ENCODE measurements at regions not wholly inside any gene's neighbourhood (a gene's known extent, or its start where the extent isn't known, plus 50 kb on each side); places are given as distances from the start of the nearest gene placed in this dataset.

- TF ChIP-seq ZNF555 (tag by site-specific recombination; conservative IDR thresholded peaks at IDR 0.05), result no peak
- no peak for TF ChIP-seq ZNF416 (tag by site-specific recombination; IDR thresholded peaks at IDR 0.05)
- no peak for TF ChIP-seq ZNF513 (tag by site-specific recombination; IDR thresholded peaks at IDR 0.05)
Measured at GRCh38 chr3:187971629-187972028, 182.3 kb upstream of the LPP start (continued).

- no peak overlapping the region for H3K4me3 ChIP-seq (ENCODE audit: low read depth, low read length)
- ChIA-PET POLR2A (interaction anchor here (0.6 kb wide), 1 partner anchor 14 kb away, joined by 4 read pairs; no protein-coding TSS in a partner anchor), CTCF (interaction anchor here (0.7 to 1.2 kb wide), 2 partner anchors 19 to 231 kb away, joined by 3 to 4 read pairs; no protein-coding TSS in a partner anchor)
- no peaks in the 10 kb centered on the region for H3K4me1 ChIP-seq (ENCODE audit: control insufficient read depth, insufficient read depth, low read length)
- H3K36me3 ChIP-seq (ENCODE audit: control insufficient read depth in 2 of 2, insufficient read depth in 1 of 2, low read length in 2 of 2), result no peaks in the 10 kb centered on the region
- H3K27ac ChIP-seq (ENCODE audit: extremely low read depth, low read depth, low read length), result no peak overlapping the region
- TF ChIP-seq ZBTB8A (tag by site-specific recombination; IDR thresholded peaks at IDR 0.05), result no peak
- no peak for TF ChIP-seq ZNF518A (tag by site-specific recombination; conservative IDR thresholded peaks at IDR 0.05; ENCODE audit: low read depth)
- TF ChIP-seq ZNF624 (tag by site-specific recombination; IDR thresholded peaks at IDR 0.05), result no peak
- TF ChIP-seq ZNF791 (tag by site-specific recombination; IDR thresholded peaks at IDR 0.05), result no peak
- no peak for TF ChIP-seq BCL6B (tag by site-specific recombination; IDR thresholded peaks at IDR 0.05)
- TF ChIP-seq KLF9 (tag by site-specific recombination; IDR thresholded peaks at IDR 0.05; ENCODE audit: low read depth), result no peak
- no peak for TF ChIP-seq ZNF792 (tag by site-specific recombination; IDR thresholded peaks at IDR 0.05)
- TF ChIP-seq ZNF10 (tag by site-specific recombination; IDR thresholded peaks at IDR 0.05), result no peak
- H3K9me3 ChIP-seq (ENCODE audit: control insufficient read depth, insufficient read depth, low read depth, low read length), result no peaks in the 10 kb centered on the region
Measured at GRCh38 chr3:187972454-187972853, 181.5 kb upstream of the LPP start.

GRCh38 chr3:187973977-187974870 is 179.7 kb upstream of the LPP start:
- H3K9me3 ChIP-seq (ENCODE audit: control insufficient read depth, insufficient read depth, low read depth, low read length), result no peaks in the 10 kb centered on the region
- ChIA-PET CTCF (no interaction called here), POLR2A (no interaction called here)
- no peak overlapping the region for H3K4me3 ChIP-seq (ENCODE audit: low read depth, low read length)
- H3K27ac ChIP-seq (ENCODE audit: extremely low read depth, low read depth, low read length), result no peak overlapping the region
- H3K4me1 ChIP-seq (ENCODE audit: control insufficient read depth, insufficient read depth, low read length), result no peaks in the 10 kb centered on the region
- H3K36me3 ChIP-seq (ENCODE audit: control insufficient read depth in 2 of 2, insufficient read depth in 1 of 2, low read length in 2 of 2), result no peaks in the 10 kb centered on the region
- TF ChIP-seq ZNF660 (tag by site-specific recombination; IDR thresholded peaks at IDR 0.05) (no peak), OSR2 (tag by site-specific recombination; IDR thresholded peaks at IDR 0.05) (no peak), ZNF624 (tag by site-specific recombination; IDR thresholded peaks at IDR 0.05) (no peak), ZNF398 (tag by site-specific recombination; IDR thresholded peaks at IDR 0.05) (no peak), ZFHX2 (tag by site-specific recombination; conservative IDR thresholded peaks at IDR 0.05) (no peak), ZNF488 (tag by site-specific recombination; IDR thresholded peaks at IDR 0.05) (no peak), ZSCAN18 (tag by site-specific recombination; IDR thresholded peaks at IDR 0.05) (no peak), ZNF169 (tag by site-specific recombination; IDR thresholded peaks at IDR 0.05) (no peak), SCRT1 (tag by site-specific recombination; IDR thresholded peaks at IDR 0.05; ENCODE audit: borderline replicate concordance) (no peak), TCF7L2 (IDR thresholded peaks at IDR 0.05; ENCODE audit: borderline replicate concordance, low read depth, low read length) (no peak)

All from HEK293 (cell line).